Progenitor cell of endocrine pancreas (in vitro differentiated cells): ENCODE measurements at regions not wholly inside any gene's neighbourhood (a gene's known extent, or its start where the extent isn't known, plus 50 kb on each side); places are given as distances from the start of the nearest gene placed in this dataset.

ENCODE experiments used
- DNase-seq: peaks from one replicate; pipeline ENCODE4 v3.0.0; 2021; ENCODE audit warnings: low spot score; ENCODE audit not compliant: unreplicated experiment
- H3K27ac Mint-ChIP-seq: 2 replicates; pipeline ENCODE4 v1.8.0; 2021; ENCODE audit warnings: mild to moderate bottlenecking, moderate library complexity, mixed read lengths
- H3K27me3 Mint-ChIP-seq: 2 replicates; pipeline ENCODE4 v1.8.0; 2021; ENCODE audit warnings: mixed read lengths
- H3K36me3 Mint-ChIP-seq: 2 replicates; pipeline ENCODE4 v1.8.0; 2022; ENCODE audit warnings: mixed read lengths; ENCODE audit not compliant: insufficient read depth
- H3K4me1 Mint-ChIP-seq: 2 replicates; pipeline ENCODE4 v1.8.0; 2021; ENCODE audit warnings: low read depth, mixed read lengths
- H3K4me3 Mint-ChIP-seq: 2 replicates; pipeline ENCODE4 v1.8.0; 2021; ENCODE audit warnings: low read depth, mild to moderate bottlenecking, moderate library complexity, mixed read lengths
- H3K9me3 Mint-ChIP-seq: 2 replicates; pipeline ENCODE4 v1.8.0; 2021; ENCODE audit warnings: low read depth, mixed read lengths
- CTCF ChIP-seq: fragments of 200-600 bp; sonication (generic); IDR thresholded peaks from one replicate; pipeline ENCODE4 v1.5.0; 2021; ENCODE audit warnings: antibody characterized with exemption, mild to moderate bottlenecking; ENCODE audit not compliant: unreplicated experiment

DNA sequence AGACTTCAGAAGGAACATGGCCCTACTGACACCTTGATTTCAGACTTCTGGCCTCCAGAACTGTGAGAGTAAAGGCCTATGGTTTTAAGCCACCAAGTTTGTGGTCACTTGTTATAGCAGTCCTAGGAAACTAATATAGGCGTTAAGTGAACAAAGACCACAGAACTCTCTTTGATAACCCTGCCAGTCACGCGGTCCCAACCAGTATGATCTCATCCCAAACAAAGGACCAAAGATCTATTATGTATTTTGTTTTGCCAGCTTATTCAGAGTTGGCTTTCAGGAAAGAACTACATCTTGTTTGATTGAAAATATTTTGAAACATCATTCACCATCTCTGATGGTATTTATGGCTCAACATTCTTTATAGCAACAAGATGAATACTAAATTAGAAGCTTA is 294.4 kb upstream of the SLCO3A1 start:
- Mint-ChIP-seq H3K4me1 (no peaks in the 10 kb centered on the region), H3K27me3 (peaks cover 7% of the 10 kb centered on the region), H3K36me3 (no peaks in the 10 kb centered on the region), H3K9me3 (no peaks in the 10 kb centered on the region), H3K27ac (no peak overlapping the region), H3K4me3 (no peak overlapping the region)
- no peak for DNase-seq
- TF ChIP-seq CTCF, result no peak

GRCh38 chr15:91561371-91562100 is 292.0 kb upstream of the SLCO3A1 start:
- H3K27ac Mint-ChIP-seq, result no peak overlapping the region
- H3K4me1 Mint-ChIP-seq, result no peaks in the 10 kb centered on the region
- H3K27me3 Mint-ChIP-seq, result peaks cover 10% of the 10 kb centered on the region
- no peaks in the 10 kb centered on the region for H3K36me3 Mint-ChIP-seq
- no peaks in the 10 kb centered on the region for H3K9me3 Mint-ChIP-seq
- H3K4me3 Mint-ChIP-seq, result no peak overlapping the region
- TF ChIP-seq CTCF, result no peak
- no peak for DNase-seq

GRCh38 chr15:91562698-91563097 is 290.8 kb upstream of the SLCO3A1 start:
- Mint-ChIP-seq H3K27me3 (peaks cover 10% of the 10 kb centered on the region), H3K36me3 (no peaks in the 10 kb centered on the region), H3K27ac (no peak overlapping the region), H3K4me3 (no peak overlapping the region), H3K4me1 (peaks cover 2% of the 10 kb centered on the region), H3K9me3 (no peaks in the 10 kb centered on the region)
- DNase-seq, result no peak
- no peak for TF ChIP-seq CTCF

DNA sequence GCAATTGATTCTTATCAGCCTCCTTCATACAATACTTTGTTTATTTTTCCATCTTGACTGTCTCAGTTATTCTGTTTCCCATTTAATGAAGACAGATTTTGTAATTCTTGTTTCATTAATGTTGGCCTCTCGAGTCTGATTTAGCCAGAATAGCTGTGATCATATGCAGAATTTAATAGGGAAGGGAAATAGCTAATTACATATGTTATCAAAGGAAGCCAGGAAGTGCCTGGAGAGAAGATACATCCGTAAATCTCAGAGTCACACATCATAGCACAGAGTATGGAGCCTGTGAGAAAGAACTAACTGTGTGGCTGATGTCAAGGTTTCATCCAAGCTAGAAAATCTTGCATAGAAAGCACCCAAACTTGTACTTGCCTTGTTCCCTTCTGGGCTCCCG is 288.9 kb upstream of the SLCO3A1 start:
- TF ChIP-seq CTCF, result no peak
- no peak overlapping the region for H3K27ac Mint-ChIP-seq

DNA sequence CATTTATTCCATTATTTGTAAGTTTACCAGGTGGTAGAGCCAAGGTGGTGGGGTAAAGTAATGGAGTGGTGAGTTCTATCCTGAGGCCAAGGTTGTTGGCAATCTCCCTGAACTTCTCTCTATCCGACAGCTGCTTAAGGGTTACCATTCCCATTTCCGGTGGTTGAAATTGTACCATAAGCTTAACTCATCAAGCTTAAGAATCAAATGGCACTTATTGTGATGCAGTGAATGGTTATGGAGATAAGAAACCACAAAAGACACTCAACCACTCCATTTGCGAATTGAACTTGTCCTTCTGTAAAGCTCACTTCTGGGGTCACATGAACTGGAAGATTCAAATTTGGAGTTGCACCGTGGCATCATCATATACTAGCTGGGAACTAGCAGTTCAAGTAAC is 287.4 kb upstream of the SLCO3A1 start:
- H3K27ac Mint-ChIP-seq, result no peak overlapping the region
- peaks cover 3% of the 10 kb centered on the region for H3K4me1 Mint-ChIP-seq
- TF ChIP-seq CTCF, result no peak
- no peaks in the 10 kb centered on the region for H3K36me3 Mint-ChIP-seq
- H3K4me3 Mint-ChIP-seq, result no peak overlapping the region
- H3K27me3 Mint-ChIP-seq, result peaks cover 10% of the 10 kb centered on the region
- peaks cover 2% of the 10 kb centered on the region for H3K9me3 Mint-ChIP-seq
- DNase-seq, result no peak

More for the DNA sequence above, 288.9 kb upstream of the SLCO3A1 start:
- peaks cover 2% of the 10 kb centered on the region for H3K9me3 Mint-ChIP-seq
- no peaks in the 10 kb centered on the region for H3K36me3 Mint-ChIP-seq
- no peak for DNase-seq
- peaks cover 10% of the 10 kb centered on the region for H3K27me3 Mint-ChIP-seq
- H3K4me3 Mint-ChIP-seq, result no peak overlapping the region
- peaks cover 3% of the 10 kb centered on the region for H3K4me1 Mint-ChIP-seq
